NCI-H2196 (cell line): ENCODE measurements at regions not wholly inside any gene's neighbourhood (a gene's known extent, or its start where the extent isn't known, plus 50 kb on each side); places are given as distances from the start of the nearest gene placed in this dataset.

ENCODE experiments used
- DNase-seq: peaks from one replicate; lab custom pipeline; 2025; ENCODE audit not compliant: unreplicated experiment; lab: John Stamatoyannopoulos, UW

GRCh38 chr14:100658181-100658886, 68.4 kb upstream of the DLK1 start:
- DNase-seq, result peak; percentile 20

DNA sequence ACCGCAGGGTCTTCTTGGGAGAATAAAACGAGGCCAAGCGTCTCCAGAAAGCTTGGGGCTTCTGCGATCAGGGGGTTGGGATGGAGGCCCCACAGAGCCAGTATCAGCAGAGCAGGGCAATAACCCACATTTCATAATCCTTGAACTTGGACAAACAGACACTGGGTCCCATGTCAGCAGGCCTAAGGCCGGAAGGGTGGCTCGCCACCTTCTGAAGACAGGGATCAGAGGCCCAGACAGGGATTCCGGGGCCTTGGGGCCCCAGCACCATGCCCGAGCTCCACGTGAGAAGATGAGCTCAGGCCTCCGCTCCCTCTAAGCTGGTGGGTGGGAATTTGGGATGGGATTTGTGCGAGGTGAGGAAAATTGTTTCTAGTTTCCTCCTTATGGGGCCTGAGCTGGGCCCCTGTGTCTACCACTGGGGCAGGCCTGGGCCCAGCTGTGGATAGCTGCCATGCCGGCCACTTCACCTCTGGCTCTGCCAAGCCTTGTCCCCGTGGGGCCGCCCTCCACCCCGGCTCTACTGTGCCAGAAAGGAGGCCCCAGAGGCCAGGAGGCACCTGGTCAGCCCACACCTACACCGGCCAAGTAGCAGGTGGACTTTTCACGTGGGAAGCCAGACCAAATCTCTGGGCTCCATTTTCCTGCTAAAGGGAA, 67.2 kb upstream of the DLK1 start:
- DNase-seq, result no peak

- DNase-seq, result no peak
Observed at GRCh38 chr14:100660498-100660881, 66.2 kb upstream of the DLK1 start.

- DNase-seq, result no peak
Observed at GRCh38 chr14:100660882-100661635, 65.6 kb upstream of the DLK1 start.

DNA sequence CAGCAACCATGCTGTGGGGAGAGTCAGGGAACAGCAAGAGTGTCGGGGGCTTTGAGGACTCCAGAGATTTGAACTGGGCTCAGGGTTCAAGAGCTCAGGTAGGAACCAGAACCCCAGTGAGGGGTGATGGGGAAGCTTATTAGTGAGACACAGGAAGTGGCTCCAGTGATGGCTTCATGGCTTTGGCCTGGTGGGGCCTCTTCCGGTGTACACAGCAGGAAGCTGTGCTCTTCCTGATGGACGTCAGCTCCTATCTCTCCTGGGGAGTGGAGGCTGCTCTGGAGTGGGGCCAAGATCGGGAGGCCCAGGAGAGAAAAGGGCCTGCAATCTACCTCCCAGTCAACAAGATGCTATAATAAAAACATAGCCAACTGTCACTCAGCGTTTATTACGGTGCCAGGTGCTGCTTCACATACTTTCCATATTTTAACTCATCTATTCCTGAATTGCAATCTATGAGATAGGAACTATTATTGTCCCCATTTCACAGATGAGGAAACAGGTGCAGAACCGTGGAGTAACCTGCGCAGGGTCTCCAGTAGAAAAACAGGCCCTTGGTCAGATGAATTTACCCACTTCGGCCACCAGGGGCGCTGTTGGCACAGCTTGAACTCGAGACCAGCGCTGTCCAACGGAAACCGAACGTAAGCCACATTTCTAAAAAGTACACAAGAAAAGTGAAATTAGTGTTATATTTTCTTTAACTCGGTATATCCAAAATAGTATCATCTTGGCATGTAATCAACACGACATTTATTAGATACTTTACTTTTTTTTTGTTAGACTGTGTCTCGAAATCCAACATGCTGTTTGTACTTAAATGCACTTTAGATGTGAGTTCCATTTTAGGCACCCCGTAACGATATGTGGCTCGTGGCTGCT, 63.6 kb upstream of the DLK1 start:
- peak; percentile 38 for DNase-seq

GRCh38 chr14:100663761-100664052, 63.0 kb upstream of the DLK1 start:
- no peak for DNase-seq

DNA sequence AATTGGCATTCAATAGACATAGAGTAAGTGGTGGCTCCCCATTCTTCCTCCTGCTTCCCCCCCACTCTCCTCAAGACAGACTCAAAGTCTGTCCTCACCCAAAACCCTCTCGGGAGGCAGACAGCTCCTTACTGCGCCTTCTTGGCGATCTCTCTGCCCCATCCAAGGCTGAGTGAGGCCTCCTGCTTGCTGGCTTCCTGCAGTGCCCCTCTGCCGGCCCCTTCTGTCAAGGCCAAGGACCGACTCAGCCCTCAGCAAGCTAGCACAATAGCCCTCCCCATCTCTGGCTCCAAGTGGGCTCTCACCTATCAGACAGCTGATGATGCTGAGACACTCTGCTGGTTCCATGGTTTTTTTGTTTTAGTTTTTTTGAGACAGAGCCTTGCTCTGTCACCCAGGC, 62.5 kb upstream of the DLK1 start:
- no peak for DNase-seq

DNA sequence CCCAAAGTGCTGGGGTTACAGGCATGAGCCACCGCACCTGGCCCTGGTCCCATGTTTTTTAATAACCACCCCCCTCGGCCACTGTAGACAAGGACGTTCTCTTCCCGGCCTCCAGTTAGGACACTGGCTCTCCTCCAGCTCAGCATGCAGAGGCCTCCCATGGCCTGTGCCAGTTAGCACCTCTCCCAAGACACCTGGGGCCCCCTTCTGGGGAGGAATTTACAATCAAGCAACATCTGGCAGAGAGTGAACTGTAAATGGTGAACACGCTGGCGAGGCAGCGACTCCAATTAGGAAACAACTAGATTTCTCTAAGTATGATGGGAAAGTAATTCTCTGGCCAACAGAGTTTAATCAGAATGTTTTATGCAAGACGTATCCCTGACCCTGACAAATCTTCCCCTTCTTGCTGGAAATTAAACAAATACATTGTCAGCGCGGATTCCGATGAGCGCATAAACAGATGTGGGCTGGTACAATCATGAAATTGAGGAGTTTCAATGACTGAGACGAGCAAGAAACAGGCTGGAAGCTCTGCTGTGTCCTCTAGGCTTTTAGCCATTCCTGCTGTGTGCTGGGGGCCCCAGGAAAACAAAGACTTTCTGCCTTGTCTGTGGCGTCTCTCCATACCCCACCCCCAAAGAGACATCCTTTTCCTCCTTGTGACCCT, 61.7 kb upstream of the DLK1 start:
- no peak for DNase-seq

DNA sequence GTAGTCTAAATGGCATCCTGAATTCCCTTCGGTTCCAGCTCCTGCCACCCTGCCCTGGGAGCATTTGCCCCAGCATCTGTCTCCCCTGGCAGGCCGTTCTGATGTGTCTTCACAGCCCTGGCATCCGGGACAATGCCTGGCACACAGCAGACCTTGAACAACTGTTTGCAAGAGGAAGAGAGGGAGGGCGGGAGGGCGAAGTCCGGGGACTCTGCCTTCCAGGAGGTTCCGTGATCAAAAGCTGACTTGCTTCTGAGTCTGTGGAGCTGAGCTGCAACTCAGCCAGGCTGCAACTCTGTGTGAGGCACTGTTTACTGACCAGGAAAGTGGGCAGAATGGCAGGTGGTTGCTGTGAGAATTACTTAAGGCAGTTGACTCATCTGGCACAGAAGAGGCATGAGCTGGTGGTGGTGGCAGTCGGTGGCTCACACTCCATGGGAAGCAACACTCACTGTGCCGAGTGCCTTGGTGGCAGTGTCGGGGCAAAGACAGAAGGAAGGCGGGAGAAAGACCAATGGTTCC, 61.1 kb upstream of the DLK1 start:
- DNase-seq, result no peak

- DNase-seq, result no peak
Observed at GRCh38 chr14:100666403-100666802, 60.3 kb upstream of the DLK1 start.

- DNase-seq, result no peak
Observed at GRCh38 chr14:100666851-100667250, 59.8 kb upstream of the DLK1 start.

DNA sequence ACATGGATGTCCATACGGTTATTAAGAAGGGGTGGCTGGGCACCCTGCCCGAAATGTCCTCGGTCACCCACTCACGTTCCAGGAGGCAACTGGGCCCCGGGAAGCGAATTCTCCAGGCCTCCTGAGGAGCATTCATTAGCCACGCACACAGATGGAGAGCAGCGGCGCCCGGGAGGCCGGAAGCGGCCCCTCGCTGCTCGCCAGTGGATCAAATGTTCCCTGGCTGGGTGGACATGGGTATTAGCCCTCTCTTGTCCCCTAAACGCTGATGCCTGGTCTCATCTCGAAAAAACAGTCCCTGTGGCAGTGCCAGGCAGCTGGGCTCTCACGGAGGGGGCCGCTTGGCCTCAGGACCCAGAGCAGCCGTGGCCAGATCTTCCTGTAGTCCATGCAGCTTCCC, 59.0 kb upstream of the DLK1 start:
- DNase-seq, result no peak

- no peak for DNase-seq
Observed at GRCh38 chr14:100668352-100668751, 58.3 kb upstream of the DLK1 start.

GRCh38 chr14:100669011-100669412, 57.7 kb upstream of the DLK1 start:
- no peak for DNase-seq

DNA sequence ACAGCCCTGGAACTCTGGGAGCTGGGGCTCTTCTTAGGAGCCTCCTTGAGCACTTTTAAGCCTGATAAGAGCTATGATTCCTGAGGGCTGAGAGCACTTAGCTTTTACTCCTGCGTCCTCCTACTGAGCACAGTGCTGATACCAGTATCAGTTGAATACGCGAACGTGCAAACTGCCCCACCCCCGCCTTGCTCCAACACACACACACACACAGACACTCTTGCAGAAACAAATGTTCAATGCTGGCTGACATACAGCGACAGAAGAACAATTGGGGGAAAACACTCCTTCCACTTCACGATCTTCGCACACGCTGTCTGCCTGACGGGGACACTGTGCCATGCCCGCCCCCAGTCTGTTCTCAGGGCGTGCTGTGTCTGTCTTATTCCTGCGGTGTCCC, 57.2 kb upstream of the DLK1 start:
- DNase-seq, result no peak

GRCh38 chr14:100670017-100670752, 56.5 kb upstream of the DLK1 start:
- no peak for DNase-seq

- no peak for DNase-seq
Observed at GRCh38 chr14:100670753-100671049, 56.0 kb upstream of the DLK1 start.

DNA sequence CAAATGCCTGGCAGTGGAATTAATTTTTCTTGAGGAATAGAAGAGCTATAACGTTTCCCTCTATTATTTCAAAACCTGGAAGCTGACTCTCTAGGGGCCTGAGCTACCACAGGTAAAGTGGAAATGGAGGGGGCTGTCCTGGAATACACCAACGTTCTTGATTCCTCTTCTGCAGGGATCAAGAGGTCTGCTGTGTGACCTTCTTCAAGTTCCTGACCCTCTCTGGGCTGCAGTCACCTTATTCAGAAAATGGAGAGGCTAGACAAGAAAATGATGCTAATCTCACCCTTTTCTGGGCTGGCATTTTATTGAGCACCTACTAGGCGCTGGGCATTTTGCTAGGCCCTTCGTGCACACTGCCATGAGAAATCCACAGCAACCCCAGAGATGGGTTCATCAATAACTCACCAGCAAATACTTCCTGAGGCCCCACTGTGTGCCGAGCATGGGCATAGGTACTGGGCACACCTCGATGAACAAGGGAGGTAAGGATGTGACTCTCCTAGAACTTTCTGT, 55.2 kb upstream of the DLK1 start:
- DNase-seq, result no peak

DNA sequence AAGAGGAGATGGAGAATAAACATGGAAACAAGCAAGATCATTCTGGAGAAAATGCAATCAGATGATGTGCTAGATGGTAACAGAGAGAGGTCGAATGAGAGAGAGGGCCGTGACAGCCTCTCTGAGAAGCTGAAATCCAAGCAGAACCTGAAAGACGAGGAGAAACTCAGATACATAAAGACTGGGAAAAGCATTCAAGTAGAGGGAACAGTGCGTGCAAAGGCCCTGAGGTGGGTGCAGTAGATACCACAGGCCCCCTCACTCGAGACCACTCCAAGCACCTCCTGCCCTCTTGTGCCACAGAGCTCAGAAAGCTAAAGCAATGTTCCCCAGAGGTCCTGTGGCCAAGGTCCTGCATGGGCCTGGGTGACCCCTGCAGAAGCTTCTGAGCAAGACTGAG, 54.8 kb upstream of the DLK1 start:
- DNase-seq, result no peak
